GM12873 (cell line): ENCODE measurements at regions not wholly inside any gene's neighbourhood (a gene's known extent, or its start where the extent isn't known, plus 50 kb on each side); places are given as distances from the start of the nearest gene placed in this dataset.

Experiments used
- CTCF ChIP-seq: IDR thresholded peaks from 2 replicates; pipeline ENCODE4 v1.5.1; 2012; ENCODE audit warnings: low read depth, mild to moderate bottlenecking, moderate library complexity, low read length, control low read depth; ENCODE audit not compliant: insufficient read depth; ENCODE audit errors: missing control alignments

- TF ChIP-seq CTCF: no peak
Measured at GRCh38 chr5:100322483-100322882, 212.7 kb upstream of the FAM174A start.

DNA sequence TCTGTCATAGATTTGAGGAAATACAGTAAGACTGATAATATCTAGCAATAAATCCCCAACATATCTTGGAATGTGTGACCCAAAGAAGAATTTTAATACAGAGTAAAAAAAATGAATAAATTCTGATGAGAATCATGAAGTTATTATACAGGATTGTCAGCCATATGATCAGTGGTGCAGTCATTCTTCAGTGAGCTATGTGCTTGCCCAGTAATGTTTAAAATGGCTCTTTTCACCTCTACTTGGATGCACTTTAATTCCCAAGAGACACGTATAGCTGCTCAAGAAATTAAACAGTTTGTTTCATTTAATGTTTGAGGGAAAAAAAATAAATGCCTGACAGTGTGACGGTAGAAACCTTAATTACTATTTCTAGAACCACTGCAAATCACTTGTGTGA, 215.3 kb upstream of the FAM174A start:
- no peak for TF ChIP-seq CTCF

- no peak for TF ChIP-seq CTCF
Measured at GRCh38 chr5:100313657-100314056, 221.5 kb upstream of the FAM174A start.

- no peak for TF ChIP-seq CTCF
Measured at GRCh38 chr5:100311806-100312205, 223.4 kb upstream of the FAM174A start.

DNA sequence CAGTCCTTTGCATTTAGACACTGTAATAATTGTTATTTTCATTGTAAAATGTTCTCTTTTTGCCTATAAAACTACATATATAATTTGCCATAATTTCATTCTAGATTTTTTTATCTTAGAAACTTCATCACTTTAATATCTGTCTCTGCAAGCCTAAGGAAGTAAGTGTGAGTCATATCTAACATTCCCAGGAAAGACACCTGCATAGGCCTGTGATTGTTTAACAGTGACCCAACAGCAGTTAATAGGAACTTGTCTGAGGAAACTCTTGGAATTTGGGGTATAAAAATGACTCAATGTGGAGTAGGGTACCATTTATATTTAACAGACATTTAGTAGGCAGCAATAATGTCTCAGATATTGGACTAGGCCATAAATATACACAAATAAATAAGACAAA, 229.2 kb upstream of the FAM174A start:
- no peak for TF ChIP-seq CTCF

GRCh38 chr5:100303216-100303615, 232.0 kb upstream of the FAM174A start:
- TF ChIP-seq CTCF: no peak

- no peak for TF ChIP-seq CTCF
Measured at GRCh38 chr5:100299261-100299660, 235.9 kb upstream of the FAM174A start.

- no peak for TF ChIP-seq CTCF
Measured at GRCh38 chr5:100276071-100276470, 259.1 kb upstream of the FAM174A start.
